Esophagus muscularis mucosa (tissue), 4 donors: ENCODE measurements at regions not wholly inside any gene's neighbourhood (a gene's known extent, or its start where the extent isn't known, plus 50 kb on each side); places are given as distances from the start of the nearest gene placed in this dataset.

Experiments used
- DNase-seq: peaks from one replicate; pipeline ENCODE4 v3.0.0-alpha.2; 2017; ENCODE audit errors: extremely low spot score
- H3K27ac ChIP-seq, 4 donors: fragments of 200-600 bp; sonication (generic); replicated peaks in 1 of 4; 1 replicate in 3 of 4; 2 replicates in 1 of 4; pipeline ENCODE4 v1.5.1; 2016 to 2019; ENCODE audit warnings: mild to moderate bottlenecking in 1 of 4
- H3K27me3 ChIP-seq, 4 donors: fragments of 200-600 bp; sonication (generic); one replicate each; pipeline versions ENCODE4 v1.5.1 to v1.6.0; 2016 to 2019
- H3K36me3 ChIP-seq, 4 donors: fragments of 200-600 bp; sonication (generic); one replicate each; pipeline ENCODE4 v1.5.1; 2016 to 2019
- H3K4me1 ChIP-seq, 4 donors: fragments of 200-600 bp; sonication (generic); one replicate each; pipeline ENCODE4 v1.5.1; 2016 to 2019
- H3K4me3 ChIP-seq, 4 donors: fragments of 200-600 bp; sonication (generic); 1 replicate in 2 of 4; 2 replicates in 2 of 4; pipeline ENCODE4 v1.5.1; 2016 to 2019; ENCODE audit warnings: mild to moderate bottlenecking in 4 of 4, moderate library complexity in 1 of 4
- H3K9me3 ChIP-seq, 4 donors: fragments of 200-600 bp; sonication (generic); 1 replicate in 3 of 4; 2 replicates in 1 of 4; pipeline ENCODE4 v1.5.1; 2016 to 2019
- CTCF ChIP-seq, 3 experiments: fragments of 200-600 bp in 2 of 3; fragments of 450-650 bp in 1 of 3; sonication (generic) in 2 of 3; IDR thresholded peaks; one replicate each; pipeline ENCODE4 v1.5.1; 2017 to 2019; ENCODE audit warnings: antibody characterized with exemption in 3 of 3, mild to moderate bottlenecking in 2 of 3, moderate library complexity in 1 of 3
- EP300 ChIP-seq: sonication (generic); formaldehyde crosslinking; IDR thresholded peaks from one replicate; pipeline ENCODE4 v1.6.1; 2017; ENCODE audit warnings: antibody characterized with exemption
- POLR2A ChIP-seq: fragments of 450-650 bp; IDR thresholded peaks from one replicate; pipeline ENCODE4 v1.6.1; 2017; ENCODE audit warnings: antibody characterized with exemption, moderate library complexity, mild to moderate bottlenecking, low read depth
- POLR2AphosphoS5 ChIP-seq, 2 donors: sonication (generic); formaldehyde crosslinking; IDR thresholded peaks; one replicate each; pipeline ENCODE4 v1.6.1; 2017; ENCODE audit warnings: antibody characterized with exemption in 2 of 2
- whole genome bisulfite sequencing: methylation state at CpG from one replicate; pipeline ENCODE4 v1.1.5; 2018; 5-methylcytosine and 5-hydroxymethylcytosine counted together
- intact Hi-C: fragments of 100-400 bp; cut with DNase I; formaldehyde crosslinking; loops from one replicate; pipeline ENCODE4 v1.15.1; 2023

- H3K4me1 ChIP-seq = peaks cover 0 to 4% (median 0%) of the 10 kb centered on the region in 4 donors
- H3K9me3 ChIP-seq = no peaks in the 10 kb centered on the region
- no peaks in the 10 kb centered on the region for H3K36me3 ChIP-seq
- intact Hi-C loops = no loop called here
- WGBS = 28% methylated on average over 5 of the region's 5 CpGs
- no peak for DNase-seq
- no peak for TF ChIP-seq POLR2A
- peak in 2 of 3 experiments; percentile 9 to 13 for TF ChIP-seq CTCF (IDR thresholded peaks at IDR 0.05)
- no peaks in the 10 kb centered on the region for H3K27me3 ChIP-seq
- no peak overlapping the region for H3K4me3 ChIP-seq
- H3K27ac ChIP-seq = no peak overlapping the region
Observed at GRCh38 chr2:12606472-12607000, 110.2 kb upstream of the TRIB2 start.

GRCh38 chr2:12607971-12608370, 108.8 kb upstream of the TRIB2 start:
- intact Hi-C loops = no loop called here
- H3K4me1 ChIP-seq = peaks cover 0 to 4% (median 0%) of the 10 kb centered on the region in 4 donors
- no peak overlapping the region for H3K4me3 ChIP-seq
- TF ChIP-seq CTCF (IDR thresholded peaks at IDR 0.05) (no peak), POLR2AphosphoS5 (IDR thresholded peaks at IDR 0.05) (no peak), EP300 (no peak), POLR2A (no peak)
- WGBS = 99% methylated on average over 3 of the region's 3 CpGs
- DNase-seq = no peak
- no peak overlapping the region for H3K27ac ChIP-seq
- no peaks in the 10 kb centered on the region for H3K9me3 ChIP-seq
- H3K36me3 ChIP-seq = no peaks in the 10 kb centered on the region
- H3K27me3 ChIP-seq = no peaks in the 10 kb centered on the region

- DNase-seq = no peak
- TF ChIP-seq EP300 = no peak
- TF ChIP-seq CTCF (IDR thresholded peaks at IDR 0.05) = no peak
- TF ChIP-seq POLR2AphosphoS5 (IDR thresholded peaks at IDR 0.05) = no peak
- no peak for TF ChIP-seq POLR2A
- no peak overlapping the region for H3K4me3 ChIP-seq
- H3K9me3 ChIP-seq = no peaks in the 10 kb centered on the region
- no peaks in the 10 kb centered on the region for H3K36me3 ChIP-seq
- H3K27ac ChIP-seq = no peak overlapping the region
- H3K27me3 ChIP-seq = no peaks in the 10 kb centered on the region
- intact Hi-C loops = no loop called here
- H3K4me1 ChIP-seq = peaks cover 0 to 4% (median 1%) of the 10 kb centered on the region in 4 donors
Observed at GRCh38 chr2:12610314-12610713, 106.4 kb upstream of the TRIB2 start.

GRCh38 chr2:12612168-12612567, 104.6 kb upstream of the TRIB2 start:
- no peaks in the 10 kb centered on the region for H3K27me3 ChIP-seq
- peaks cover 0 to 9% (median 4%) of the 10 kb centered on the region in 4 donors for H3K4me1 ChIP-seq
- no peak for DNase-seq
- no peaks in the 10 kb centered on the region for H3K36me3 ChIP-seq
- WGBS = 87% methylated on average over 2 of the region's 2 CpGs
- intact Hi-C loops = no loop called here
- TF ChIP-seq POLR2A (no peak), POLR2AphosphoS5 (IDR thresholded peaks at IDR 0.05) (no peak)
- H3K4me3 ChIP-seq = no peak overlapping the region
- no peaks in the 10 kb centered on the region for H3K9me3 ChIP-seq
- H3K27ac ChIP-seq = no peak overlapping the region

- Histone ChIP-seq H3K27me3 (no peaks in the 10 kb centered on the region), H3K27ac (no peak overlapping the region), H3K4me1 (peaks cover 0 to 14% (median 9%) of the 10 kb centered on the region in 4 donors), H3K9me3 (no peaks in the 10 kb centered on the region), H3K4me3 (no peak overlapping the region), H3K36me3 (no peaks in the 10 kb centered on the region)
- no peak for DNase-seq
- TF ChIP-seq EP300 (no peak), POLR2A (no peak), CTCF (IDR thresholded peaks at IDR 0.05) (no peak), POLR2AphosphoS5 (IDR thresholded peaks at IDR 0.05) (no peak)
- WGBS = 74% methylated on average over 2 of the region's 2 CpGs
- intact Hi-C loops = no loop called here
Observed at GRCh38 chr2:12612671-12613070, 104.1 kb upstream of the TRIB2 start.
